Pancreas (tissue), 10 donors: ENCODE measurements at regions not wholly inside any gene's neighbourhood (a gene's known extent, or its start where the extent isn't known, plus 50 kb on each side); places are given as distances from the start of the nearest gene placed in this dataset.
"Not testable (repeated sequence)": the region's sequence is repeated elsewhere in the genome, so short reads cannot be mapped to it uniquely, and the experiment has no call there.

Experiments used
- ATAC-seq, 4 donors: fragments of 200-7000 bp; cut with Tn5 transposase; one replicate each; pipeline versions ENCODE4 v1.8.0 to v1.9.1; 2020; ENCODE audit warnings: mild to moderate bottlenecking in 4 of 4, moderate library complexity in 4 of 4
- DNase-seq, 6 donors: peaks; one replicate each; pipeline ENCODE4 v3.0.0-alpha.2; 2020
- FAIRE-seq: peaks from 2 replicates; lab custom pipeline; 2012; peaks lifted over from hg19 to GRCh38; lab: Jason Lieb, UNC
- H3K27ac ChIP-seq, 4 donors: fragments of 200-600 bp; sonication (generic); 1 replicate in 3 of 4; 2 replicates in 1 of 4; pipeline versions ENCODE4 v1.5.0 to v1.8.0; 2020
- H3K27me3 ChIP-seq, 4 donors: fragments of 200-600 bp; one replicate each; pipeline ENCODE4 v1.8.0; 2021
- H3K36me3 ChIP-seq, 3 donors: fragments of 200-600 bp; sonication (generic) in 1 of 3; one replicate each; pipeline versions ENCODE4 v1.5.0 to v1.8.0; 2020 to 2021
- H3K4me1 ChIP-seq, 3 donors: fragments of 200-600 bp; one replicate each; pipeline ENCODE4 v1.8.0; 2021
- H3K4me3 ChIP-seq, 4 donors: fragments of 200-600 bp; sonication (generic) in 2 of 4; one replicate each; pipeline versions ENCODE4 v1.5.0 to v1.8.0; 2020 to 2021
- H3K9me3 ChIP-seq, 4 donors: fragments of 200-600 bp; one replicate each; pipeline ENCODE4 v1.8.0; 2021
- WGBS, 2 donors: extraction: QIAGEN DNeasy Blood & Tissue Kit; methylation state at CpG; one replicate each; pipeline ENCODE4 v1.1.7; 2013; 5-methylcytosine and 5-hydroxymethylcytosine counted together
- intact Hi-C, 3 donors: fragments of 100-400 bp; cut with DNase I; formaldehyde crosslinking; loops; one replicate each; pipeline versions ENCODE4 v1.11.1 to v1.14.2; 2022
- TF ChIP-seq, protein P1 (sequence below), 4 donors: fragments of 200-600 bp; sonication (generic) in 3 of 4; IDR thresholded peaks; one replicate each; pipeline versions ENCODE4 v1.5.0 to v1.8.0; 2021; ENCODE audit warnings: antibody characterized with exemption in 4 of 4
- donor health status: healthy with polysubstance abuse.
- donor health status: DM: no; HTN: no; CAD: no; lungs with moderate emphysema.
- donor health status: DM: no; HTN: no; CAD: no.
- donor health status: control.
- donor health status: control.
- donor health status: Bipolar disorder and iron deficiency.
- donor health status: DM: yes; HTN: yes; CAD: no.
- donor health status: DM: no; HTN: no; CAD: no.
- donor health status: DM: no; HTN: no; CAD: no.
- donor health status: DM: yes; HTN: yes; CAD: no.

- no peak for FAIRE-seq
These were observed 204.4 kb downstream of the OTOL1 start for GRCh38 chr3:161700998-161701397.

GRCh38 chr3:161707253-161707652, 210.6 kb downstream of the OTOL1 start:
- intact Hi-C loops, H3K36me3 ChIP-seq, H3K27ac ChIP-seq, H3K4me3 ChIP-seq, H3K27me3 ChIP-seq, DNase-seq, H3K9me3 ChIP-seq, FAIRE-seq, ATAC-seq, H3K4me1 ChIP-seq: not testable (repeated sequence)
- WGBS, 2 donors, result 36 to 50% methylated on average over 5 of the region's 5 CpGs

More at GRCh38 chr3:161700998-161701397, 204.4 kb downstream of the OTOL1 start:
- Histone ChIP-seq H3K36me3 (no peaks in the 10 kb centered on the region), H3K27ac (no peak overlapping the region), H3K27me3 (no peaks in the 10 kb centered on the region), H3K4me1 (no peaks in the 10 kb centered on the region), H3K4me3 (no peak overlapping the region), H3K9me3 (no peaks in the 10 kb centered on the region)
- no peak for ATAC-seq
- no peak for DNase-seq
- intact Hi-C loops, result no loop called here
- TF ChIP-seq, protein P1, sequence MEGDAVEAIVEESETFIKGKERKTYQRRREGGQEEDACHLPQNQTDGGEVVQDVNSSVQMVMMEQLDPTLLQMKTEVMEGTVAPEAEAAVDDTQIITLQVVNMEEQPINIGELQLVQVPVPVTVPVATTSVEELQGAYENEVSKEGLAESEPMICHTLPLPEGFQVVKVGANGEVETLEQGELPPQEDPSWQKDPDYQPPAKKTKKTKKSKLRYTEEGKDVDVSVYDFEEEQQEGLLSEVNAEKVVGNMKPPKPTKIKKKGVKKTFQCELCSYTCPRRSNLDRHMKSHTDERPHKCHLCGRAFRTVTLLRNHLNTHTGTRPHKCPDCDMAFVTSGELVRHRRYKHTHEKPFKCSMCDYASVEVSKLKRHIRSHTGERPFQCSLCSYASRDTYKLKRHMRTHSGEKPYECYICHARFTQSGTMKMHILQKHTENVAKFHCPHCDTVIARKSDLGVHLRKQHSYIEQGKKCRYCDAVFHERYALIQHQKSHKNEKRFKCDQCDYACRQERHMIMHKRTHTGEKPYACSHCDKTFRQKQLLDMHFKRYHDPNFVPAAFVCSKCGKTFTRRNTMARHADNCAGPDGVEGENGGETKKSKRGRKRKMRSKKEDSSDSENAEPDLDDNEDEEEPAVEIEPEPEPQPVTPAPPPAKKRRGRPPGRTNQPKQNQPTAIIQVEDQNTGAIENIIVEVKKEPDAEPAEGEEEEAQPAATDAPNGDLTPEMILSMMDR (IDR thresholded peaks at IDR 0.05), result no peak
- WGBS, 2 donors, result 36 to 41% methylated on average over 2 of the region's 2 CpGs

- Histone ChIP-seq H3K27me3 (no peaks in the 10 kb centered on the region), H3K36me3 (no peaks in the 10 kb centered on the region), H3K4me3 (no peak overlapping the region), H3K27ac (no peak overlapping the region), H3K4me1 (no peaks in the 10 kb centered on the region), H3K9me3 (no peaks in the 10 kb centered on the region)
- DNase-seq, result no peak
- FAIRE-seq, result no peak
- TF ChIP-seq, protein P1 (IDR thresholded peaks at IDR 0.05), result no peak
- ATAC-seq, result no peak
- intact Hi-C loops, result no loop called here
These were observed 217.1 kb downstream of the OTOL1 start for GRCh38 chr3:161713731-161714130.

- Histone ChIP-seq H3K4me3 (no peak overlapping the region), H3K27me3 (no peaks in the 10 kb centered on the region), H3K27ac (no peak overlapping the region), H3K9me3 (no peaks in the 10 kb centered on the region), H3K4me1 (no peaks in the 10 kb centered on the region), H3K36me3 (no peaks in the 10 kb centered on the region)
- ATAC-seq, result no peak
- intact Hi-C loops, result no loop called here
- 51 to 61% methylated on average over 2 of the region's 2 CpGs for WGBS, 2 donors
- TF ChIP-seq, protein P1 (IDR thresholded peaks at IDR 0.05), result no peak
- no peak for DNase-seq
- no peak for FAIRE-seq
These were observed 235.4 kb downstream of the OTOL1 start for GRCh38 chr3:161731968-161732367.

DNA sequence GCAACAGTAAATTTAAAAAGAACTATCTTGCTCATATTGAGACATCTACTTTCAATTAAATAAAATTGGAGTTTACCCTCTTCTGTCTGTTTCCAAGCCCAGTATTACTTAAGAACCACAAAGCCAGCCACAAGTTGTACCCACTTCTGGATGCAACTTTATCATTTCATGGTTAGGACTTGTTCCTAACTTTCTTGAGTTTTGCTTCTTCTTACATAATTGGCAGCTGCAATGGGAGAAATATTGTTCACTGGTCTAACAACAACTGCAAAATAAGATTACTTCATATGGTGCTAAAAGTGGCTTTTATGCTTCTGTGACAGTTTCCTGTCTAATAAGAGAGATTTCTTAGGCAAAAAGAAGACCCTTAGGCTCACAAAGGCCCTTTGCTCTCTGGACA, 240.6 kb downstream of the OTOL1 start:
- TF ChIP-seq, protein P1 (IDR thresholded peaks at IDR 0.05), result no peak
- H3K4me1 ChIP-seq, result no peaks in the 10 kb centered on the region
- ATAC-seq, result no peak
- H3K36me3 ChIP-seq, result no peaks in the 10 kb centered on the region
- no peak for FAIRE-seq
- no peak for DNase-seq
- H3K27ac ChIP-seq, result no peak overlapping the region
- no peaks in the 10 kb centered on the region for H3K27me3 ChIP-seq
- intact Hi-C loops, result no loop called here
- H3K9me3 ChIP-seq, result no peaks in the 10 kb centered on the region
- no peak overlapping the region for H3K4me3 ChIP-seq

DNA sequence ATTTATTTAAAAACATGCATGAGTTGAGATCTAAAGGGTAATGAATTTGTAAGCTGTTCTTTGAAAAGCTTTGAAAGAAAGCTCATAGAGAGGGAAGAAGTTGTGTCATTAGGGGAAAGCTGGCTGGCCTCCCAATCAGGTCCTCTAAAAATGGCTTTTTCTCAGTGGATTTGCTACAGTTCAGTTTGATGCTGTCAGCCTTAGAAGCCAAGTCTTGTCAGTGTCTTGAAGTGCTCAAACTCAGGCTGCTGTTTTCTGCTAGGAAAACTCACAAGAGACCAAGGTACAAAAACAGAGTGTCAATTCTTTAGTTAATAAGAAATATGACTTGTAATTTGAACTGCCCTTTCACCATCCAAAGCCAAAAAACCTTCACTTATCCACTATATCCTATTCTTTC, 243.8 kb downstream of the OTOL1 start:
- no peak for ATAC-seq
- Histone ChIP-seq H3K4me3 (no peak overlapping the region), H3K27ac (no peak overlapping the region), H3K27me3 (no peaks in the 10 kb centered on the region), H3K4me1 (no peaks in the 10 kb centered on the region), H3K36me3 (no peaks in the 10 kb centered on the region), H3K9me3 (no peaks in the 10 kb centered on the region)
- TF ChIP-seq, protein P1 (IDR thresholded peaks at IDR 0.05), result no peak
- intact Hi-C loops, result no loop called here
- DNase-seq, result no peak
- FAIRE-seq, result no peak
